COR-L47 (cell line): ENCODE measurements at regions not wholly inside any gene's neighbourhood (a gene's known extent, or its start where the extent isn't known, plus 50 kb on each side); places are given as distances from the start of the nearest gene placed in this dataset.
"Not testable (repeated sequence)": the region's sequence is repeated elsewhere in the genome, so short reads cannot be mapped to it uniquely, and the experiment has no call there.

Experiments
- DNase-seq: peaks from one replicate; lab custom pipeline; 2025; lab: John Stamatoyannopoulos, UW

DNA sequence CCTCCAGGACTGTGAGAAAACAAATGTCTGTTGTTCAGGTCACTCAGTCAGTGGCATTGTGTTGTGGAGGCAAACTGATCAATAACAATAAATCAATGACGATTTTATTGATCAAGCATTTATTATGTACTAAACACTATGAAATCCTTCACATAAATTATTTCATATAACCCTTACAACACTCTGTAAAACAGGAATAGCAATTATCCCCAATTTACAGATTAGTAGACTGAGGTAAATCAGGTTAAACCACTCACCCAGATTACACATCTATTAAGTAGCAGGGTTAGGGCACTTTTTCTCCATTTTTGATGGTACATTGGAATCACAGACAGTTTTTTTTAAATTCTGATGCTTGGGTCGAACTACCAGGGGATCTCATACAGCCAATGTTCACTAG, 372.8 kb upstream of the MAF start:
- no peak for DNase-seq

DNA sequence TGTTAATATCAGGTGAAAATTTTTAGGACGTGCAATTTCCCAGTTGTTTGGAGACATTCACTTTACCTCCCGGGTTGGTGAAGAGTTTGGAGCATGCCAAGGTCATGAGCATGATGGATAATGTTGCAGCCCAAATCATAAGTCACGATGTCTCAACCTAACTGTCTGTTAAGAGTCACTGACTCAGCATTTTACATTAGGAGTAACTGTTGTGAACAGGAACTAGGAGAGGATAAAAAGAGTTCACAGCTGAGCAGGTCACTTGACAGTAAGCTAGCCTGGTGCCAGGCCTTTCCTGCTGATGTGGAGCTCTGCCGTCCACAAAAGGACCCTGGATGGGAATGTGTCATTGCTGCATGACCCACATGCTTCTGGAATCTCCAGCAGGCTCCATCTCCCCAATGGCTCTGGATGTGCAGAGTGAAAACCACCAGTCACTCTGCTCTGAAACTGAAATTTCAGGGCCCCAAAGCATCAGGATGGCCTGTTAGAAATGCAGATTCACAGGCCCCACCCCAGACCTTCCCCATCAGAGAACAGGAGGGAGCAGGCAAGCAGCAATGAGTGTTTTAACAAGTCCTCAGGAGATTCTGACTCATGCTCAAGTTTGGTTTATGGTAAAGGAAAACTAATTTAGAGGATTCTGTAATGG, 371.6 kb upstream of the MAF start:
- DNase-seq: no peak

DNA sequence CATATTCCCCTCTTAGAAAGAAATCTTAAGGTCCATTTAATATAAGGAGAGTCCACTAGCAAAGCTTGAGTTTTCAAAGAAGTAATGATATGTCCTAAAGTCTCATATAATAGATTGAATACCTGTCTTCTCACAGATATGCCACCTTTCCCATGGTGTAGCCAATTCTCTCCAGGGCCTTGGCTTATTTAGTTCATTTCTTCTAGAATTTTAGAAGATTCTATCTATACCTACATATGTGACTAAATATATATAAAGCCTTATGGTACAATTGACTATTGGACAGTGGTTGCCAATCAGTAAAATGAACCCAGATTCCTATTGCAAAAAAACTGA, 370.7 kb upstream of the MAF start:
- no peak for DNase-seq

DNA sequence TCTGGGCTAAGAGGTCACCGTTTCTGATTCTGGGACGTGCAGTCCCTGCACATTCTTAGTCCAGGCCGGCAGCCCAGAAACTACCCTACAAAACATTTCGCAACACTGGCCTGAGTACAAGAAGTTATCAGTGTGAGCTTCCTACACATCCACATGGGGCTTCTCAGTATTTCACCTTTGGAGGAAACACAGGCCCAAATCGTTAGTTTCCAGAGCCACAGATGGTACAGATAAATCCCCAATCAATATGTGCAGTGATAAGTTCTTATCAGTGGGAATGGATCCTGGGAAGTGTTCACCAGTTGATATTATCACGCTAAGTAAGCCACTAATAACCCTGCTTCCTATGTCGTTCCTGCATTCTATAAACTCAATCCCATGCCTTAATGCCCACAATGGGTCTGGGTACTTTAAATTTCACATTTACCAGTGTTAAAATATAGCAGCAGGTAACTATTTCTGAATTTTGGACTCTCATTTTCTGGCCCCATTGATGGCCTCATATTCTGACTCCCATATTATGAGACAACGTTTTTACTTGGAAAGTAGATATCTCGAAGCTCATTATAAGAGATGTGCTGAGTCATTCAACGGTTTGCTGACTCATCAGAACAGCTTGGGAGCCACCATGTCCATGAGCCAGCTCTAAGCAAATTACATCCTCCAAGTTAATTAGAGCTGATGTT, 370.2 kb upstream of the MAF start:
- no peak for DNase-seq

DNA sequence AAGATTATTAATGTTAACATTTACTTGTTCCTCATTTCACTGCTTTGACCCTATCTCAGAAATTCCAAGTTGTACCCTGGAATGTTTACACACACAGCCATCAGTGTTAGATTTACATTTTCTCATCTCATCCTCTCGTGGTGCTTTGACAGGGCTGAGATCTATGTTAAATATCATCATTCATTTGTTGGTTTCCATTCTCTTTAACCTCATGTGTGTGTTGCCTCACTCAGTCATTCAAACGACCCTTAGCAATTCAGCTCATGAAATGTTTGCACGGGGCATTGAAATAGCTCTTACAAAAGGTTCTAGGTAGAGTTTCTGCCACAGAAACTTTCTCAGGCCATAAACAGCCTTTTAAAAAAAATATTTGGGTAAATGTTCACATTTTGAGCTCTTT, 369.6 kb upstream of the MAF start:
- no peak for DNase-seq

DNA sequence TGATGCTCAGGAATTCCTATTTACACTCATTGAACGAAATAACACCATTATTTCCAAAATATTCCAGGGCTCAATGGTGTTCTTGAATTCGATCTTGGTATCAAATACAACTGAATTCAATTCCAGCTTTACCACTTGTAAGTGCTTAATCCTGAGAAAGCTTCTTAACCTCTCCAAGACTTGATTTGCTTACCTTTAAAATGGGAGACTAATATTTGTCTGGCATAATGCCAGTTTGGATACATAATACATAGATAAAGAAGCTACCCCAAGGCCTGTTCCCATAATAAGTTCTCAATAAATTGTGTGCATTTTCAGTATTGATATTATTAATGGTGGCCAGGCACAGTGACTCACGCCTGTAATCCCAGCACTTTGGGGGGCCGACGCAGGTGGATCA, 368.9 kb upstream of the MAF start:
- no peak for DNase-seq

DNA sequence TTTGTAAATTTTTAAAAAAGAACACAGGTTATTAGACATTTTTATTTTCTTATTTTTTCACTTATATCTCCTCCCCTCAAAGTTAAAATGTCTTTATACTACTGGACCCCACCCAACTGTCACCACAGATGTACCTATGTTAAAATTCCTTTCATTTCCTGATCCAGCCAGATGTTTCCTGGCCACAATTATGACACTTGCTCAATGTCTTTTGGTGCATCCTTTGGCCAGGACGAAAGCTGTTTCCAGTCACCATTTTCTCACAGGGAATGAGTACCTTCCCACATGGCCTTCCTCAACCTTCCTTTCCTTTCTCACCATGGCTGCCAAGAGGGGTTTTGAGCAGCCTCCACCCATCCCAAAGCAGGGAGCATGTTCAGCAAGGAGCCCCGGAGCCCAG, 365.7 kb upstream of the MAF start:
- DNase-seq: no peak

DNA sequence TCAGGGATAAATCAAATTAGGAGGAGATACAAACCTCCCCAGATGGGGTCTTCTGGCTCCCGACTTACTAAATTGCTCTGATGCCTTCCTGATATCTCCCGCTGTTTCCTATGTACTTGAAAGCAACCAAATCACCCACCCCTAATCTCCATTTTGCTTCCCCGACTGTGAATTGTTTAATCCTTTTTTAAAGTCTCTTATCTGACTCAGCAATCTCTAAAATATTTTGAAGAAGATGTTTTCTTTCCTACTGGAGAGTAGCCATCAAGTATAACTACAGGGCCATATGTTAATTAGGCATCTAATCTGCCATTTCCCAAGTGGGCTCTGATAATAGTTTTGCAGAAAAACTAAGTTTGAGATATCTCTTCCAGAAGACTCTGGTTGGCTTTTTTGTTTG, 365.2 kb upstream of the MAF start:
- DNase-seq: no peak

DNA sequence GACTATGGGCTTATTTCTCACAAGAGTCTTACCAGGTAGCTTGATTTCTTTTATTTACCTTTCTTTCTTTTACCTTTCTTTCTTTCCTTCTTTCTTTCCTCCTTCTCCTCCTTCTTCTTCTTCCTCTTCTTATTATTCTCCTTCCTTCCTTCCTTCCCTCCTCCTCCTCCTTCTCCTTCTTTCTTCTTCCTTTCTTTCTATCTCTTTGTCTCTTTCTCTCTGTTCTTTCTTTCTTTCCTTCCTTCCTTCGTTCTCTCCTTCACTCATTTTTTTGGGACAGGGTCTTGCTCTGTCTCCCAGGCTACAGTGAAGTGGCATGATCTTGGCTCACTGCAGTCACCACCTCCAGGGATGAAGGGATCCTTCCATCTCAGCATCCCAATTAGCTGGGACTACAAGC, 363.6 kb upstream of the MAF start:
- no peak for DNase-seq

DNA sequence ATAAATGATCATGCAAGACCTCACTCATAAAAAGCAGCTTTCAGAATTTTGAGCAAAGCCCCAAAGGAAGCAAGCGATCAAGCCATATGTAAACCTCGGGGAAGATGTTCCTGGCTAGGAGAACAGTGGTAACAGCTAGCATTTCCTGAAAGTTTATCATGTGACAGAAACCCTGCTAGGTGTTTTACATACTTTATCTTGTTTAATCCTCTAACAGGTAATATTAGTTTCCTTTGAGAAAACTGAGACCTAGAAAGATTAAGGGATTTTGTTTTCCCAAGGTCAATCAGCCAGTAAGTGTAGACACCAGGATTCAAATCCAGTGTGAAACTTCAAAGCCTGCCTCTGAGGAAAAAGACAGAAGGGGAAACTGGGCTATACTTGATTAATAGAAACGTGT, 362.4 kb upstream of the MAF start:
- no peak for DNase-seq

DNA sequence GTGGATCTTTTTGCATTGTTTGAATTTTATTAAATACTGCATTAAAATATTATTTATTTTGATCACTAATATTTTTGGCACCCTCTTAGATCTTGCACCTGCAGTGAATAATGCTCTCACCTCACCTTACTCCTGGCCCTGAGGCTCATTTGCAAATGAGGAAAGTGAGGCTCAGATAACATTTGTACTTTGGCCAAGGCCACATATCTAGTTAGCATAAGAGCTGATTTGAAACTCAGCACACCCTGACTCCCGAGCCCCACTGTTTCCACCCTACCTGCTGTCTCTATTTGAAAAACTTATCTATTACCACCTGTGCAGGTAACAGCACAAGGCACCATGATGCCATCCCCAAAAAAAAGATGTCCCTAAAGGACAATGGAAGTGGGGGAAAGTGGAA, 358.7 kb upstream of the MAF start:
- no peak for DNase-seq

DNA sequence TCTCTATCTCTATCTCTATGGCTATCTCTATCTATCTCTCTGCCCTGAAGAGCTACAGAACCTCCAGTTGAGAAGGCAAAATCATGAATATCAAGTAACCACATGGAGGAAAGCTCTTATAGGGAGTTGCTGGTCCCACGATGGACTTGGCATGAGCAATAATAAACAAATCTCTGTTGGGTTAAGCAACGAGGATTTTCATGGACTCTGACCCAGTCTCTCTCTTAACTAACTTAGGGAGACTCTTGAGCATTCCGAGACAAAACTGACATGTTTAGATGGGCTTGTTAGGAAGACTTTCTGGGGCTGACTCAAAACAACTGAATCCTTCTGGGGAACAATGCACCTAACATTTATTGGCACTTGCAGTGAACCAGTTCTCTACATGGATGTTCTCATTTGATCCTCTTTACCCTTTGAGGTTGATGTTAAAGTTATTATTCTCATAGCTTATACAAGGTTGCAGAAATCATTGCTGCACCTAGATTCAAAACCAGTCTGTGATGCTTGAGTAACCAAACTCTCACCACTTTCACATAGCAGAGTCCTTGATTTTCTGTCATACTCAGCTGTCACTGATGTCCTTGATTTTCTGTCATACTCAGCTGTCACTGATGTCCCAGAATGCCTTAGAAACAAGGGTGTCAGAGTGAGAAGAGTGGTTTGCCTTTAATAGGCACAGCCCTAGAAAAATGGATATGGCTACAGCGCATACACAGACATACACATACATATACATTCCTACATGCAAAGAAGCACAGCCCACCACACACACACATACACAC, 354.6 kb upstream of the MAF start:
- DNase-seq: no peak

DNA sequence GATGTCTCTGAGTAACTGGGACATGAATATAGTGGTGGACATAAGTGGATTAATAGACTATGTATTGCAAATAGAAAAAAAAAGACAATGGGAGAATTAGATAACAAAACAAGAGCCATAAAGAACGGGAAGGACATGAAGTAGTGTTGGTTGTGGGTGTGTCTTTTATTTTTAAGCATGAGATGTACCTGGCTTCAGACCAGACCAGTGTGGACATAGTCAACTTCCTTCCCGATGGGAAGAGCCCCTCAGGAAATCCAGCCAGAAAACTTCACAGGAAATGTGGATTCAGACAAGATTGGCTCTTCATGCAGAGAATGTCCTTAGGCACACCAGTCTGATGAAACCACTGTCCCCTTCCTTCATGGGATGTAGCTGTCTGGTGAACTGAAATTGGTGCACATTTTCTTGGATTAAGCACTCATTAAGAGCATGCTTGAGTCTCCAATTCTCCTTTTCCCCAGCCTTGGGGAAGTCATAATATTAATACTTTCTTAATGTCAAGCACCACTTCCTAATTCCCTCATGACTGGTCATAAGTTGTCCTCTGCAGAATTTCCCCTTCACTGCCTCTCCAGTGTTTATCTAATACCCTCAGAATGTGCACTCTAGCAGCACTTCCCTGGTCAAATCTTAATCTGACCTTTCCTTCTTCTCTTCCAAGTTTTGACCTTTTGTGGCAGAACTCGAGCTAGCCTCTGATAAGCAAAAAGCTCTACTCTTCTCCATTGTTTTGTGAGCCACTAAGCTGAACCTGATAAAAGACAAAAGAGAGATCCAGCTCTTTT, 350.6 kb upstream of the MAF start:
- DNase-seq: no peak

DNA sequence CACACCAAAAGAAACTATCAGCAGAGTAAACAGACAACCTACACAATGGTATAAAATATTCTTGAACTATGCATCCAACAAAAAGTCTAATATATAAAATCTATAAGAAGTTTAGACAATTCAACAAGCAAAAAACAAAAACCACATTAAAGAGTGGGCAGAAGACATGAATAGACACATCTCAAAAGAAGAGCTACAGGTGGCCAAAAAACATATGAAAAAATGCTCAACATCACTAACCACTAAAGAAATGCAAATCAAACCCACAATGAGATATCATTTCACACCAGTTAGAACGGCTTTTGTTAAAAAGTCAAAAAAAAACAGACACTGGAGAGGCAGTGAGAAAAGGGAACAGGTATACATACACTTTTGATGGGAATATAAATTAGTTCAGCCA, 348.9 kb upstream of the MAF start:
- DNase-seq: no peak

DNA sequence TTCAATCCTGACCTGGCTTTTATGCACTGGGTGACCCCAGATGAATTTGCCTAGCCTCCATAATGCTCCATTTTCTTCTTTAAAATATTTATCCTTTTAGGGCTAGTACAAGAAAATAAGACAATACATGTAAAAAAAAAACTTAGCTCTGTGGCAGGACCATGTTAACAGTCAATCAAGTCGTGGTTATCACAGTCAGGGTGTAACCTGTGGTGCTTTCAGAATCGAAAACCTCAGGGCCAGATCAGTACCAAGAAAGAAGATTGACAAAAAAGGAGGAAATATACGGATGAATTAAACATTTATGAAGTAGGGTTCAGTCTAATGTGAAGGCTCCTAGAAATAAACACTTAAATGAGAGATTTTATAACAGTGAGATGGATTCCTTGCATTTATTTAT, 347.2 kb upstream of the MAF start:
- no peak for DNase-seq

DNA sequence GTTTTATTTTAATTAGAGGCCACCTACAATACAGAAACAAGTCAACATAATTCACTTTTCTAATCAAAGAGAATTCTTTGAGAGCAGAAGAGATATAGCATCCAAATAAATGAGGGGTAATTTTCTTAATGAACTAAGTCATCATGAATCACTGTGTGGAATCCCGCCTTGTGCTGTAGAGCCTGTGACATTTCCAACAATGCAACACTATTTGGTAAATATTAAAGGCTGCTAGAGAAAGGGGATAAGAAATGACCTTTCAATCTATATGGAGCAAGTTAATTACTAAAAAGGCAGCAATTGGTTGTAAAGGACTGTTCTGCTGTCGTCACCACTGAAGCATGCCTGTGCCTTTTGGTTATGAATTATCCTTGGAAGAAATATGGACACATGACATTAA, 345.7 kb upstream of the MAF start:
- DNase-seq: no peak

DNA sequence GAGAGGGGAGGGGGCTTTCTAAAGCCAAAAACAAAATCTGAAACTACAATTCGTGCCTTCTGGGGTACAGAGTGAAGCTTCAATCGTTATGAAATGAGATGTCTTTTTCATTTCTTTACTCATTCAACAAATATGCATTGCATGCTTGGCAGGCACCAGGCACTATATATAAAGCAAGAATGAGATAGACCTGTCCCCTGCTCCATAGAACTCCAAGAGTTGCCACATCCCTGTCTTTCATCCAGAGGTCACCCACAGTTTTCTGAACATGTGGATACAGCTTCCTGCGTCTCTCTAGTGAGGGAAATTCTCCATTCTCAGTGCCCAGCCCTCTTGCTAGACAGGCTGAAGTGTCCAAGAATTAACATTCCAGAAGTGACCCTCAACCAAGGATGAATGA, 343.2 kb upstream of the MAF start:
- DNase-seq: no peak

DNA sequence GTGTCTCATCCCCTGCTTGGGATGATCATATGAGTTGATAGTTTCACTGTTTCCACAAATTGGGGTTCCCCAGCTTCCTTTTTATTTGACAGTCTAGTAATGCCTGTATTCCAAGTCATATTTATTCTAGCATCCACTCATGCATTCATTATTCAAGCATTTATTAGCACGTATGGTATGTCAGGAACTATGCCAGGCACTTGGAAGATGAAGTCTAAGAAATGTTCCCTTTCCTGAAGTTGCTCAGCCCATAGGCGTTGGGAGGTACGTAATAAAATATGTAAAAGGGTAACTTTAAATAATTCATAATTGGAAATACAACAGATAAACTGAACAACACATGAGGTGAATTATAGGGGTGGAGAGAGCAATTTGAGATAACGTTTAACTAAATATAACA, 338.0 kb upstream of the MAF start:
- no peak for DNase-seq

DNA sequence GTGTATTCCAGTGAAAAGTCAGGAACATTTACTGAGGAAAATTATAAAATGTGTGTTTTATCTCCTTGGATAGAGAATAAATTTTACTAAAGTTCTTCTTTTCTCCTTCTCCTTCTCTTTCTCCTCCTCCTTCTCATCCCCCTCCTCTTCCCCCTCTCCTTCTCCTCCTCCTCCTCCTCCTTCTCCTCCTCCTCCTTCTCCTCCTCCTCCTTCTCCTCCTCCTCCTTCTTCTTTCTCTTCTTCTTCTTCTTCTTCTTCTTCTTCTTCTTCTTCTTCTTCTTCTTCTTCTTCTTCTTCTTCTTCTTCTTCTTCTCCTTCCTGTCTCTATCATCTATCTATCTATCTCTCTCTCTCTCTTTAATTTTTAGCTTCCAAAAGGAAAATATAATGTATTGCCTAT, 337.1 kb upstream of the MAF start:
- not testable (repeated sequence) for DNase-seq

DNA sequence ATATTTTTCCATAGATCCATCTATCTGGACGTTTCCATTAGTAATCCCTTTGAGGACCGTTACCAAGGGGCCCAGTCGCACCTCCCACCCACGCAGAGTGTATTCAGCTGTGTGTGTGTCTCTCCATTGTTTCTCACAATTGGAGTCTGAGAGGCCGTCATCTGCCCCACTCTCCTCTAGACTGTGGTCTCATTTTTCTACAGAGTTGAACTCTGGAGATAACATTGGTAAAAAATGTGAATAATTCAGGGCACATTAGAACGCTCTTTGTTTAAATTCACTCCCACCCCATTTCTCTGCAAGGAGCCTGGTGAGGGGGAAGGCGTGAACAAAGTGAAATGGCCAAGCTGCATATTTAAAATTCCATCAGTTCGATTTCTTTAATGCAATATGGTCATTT, 333.1 kb upstream of the MAF start:
- DNase-seq: no peak

DNA sequence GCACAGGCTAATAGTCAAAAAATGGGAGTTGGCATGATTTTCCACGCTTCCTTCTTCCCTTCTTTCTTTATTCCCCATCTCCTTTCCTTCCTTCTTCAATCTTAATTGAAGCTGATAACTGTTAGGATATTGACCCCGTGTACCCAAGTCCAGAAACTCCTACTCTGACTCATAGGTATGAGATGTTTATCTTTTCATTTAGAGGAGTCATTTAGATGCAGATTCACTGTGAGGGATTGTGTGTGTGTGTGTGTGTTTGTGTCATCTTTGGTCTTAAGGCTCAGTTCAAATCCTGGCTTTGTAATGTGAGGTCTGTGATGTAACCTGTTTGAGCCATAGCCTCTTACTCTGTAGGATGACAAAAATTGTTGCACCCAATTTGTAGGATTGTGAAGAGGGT, 332.0 kb upstream of the MAF start:
- DNase-seq: no peak

DNA sequence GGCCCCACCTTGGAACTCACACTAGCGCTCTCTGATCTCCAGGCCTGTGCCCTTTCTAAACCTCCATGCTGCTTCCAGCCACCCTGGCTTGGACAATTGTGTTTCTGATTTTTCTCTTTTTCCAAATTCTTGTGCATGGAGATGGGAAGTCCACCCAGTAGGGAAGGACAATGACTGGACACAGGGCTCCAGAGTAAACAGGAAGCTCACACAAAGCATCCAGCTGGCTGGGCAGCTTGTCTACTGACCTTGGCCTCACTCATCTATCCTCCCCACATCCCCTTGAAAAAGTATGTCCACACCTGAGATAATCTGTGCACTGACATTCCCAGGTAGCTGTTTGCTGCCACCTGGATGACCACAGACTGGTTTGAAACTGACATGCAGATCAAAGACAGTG, 331.2 kb upstream of the MAF start:
- DNase-seq: no peak
